PC-9 (cell line): ENCODE measurements at regions not wholly inside any gene's neighbourhood (a gene's known extent, or its start where the extent isn't known, plus 50 kb on each side); places are given as distances from the start of the nearest gene placed in this dataset.

Experiments used
- BruUV-seq: library from RNA; stranded (reverse); fragments of 400-500 nt; replicated peaks from 2 replicates; lab custom pipeline; 2021; lab: Mats Ljungman, UMichigan
- CTCF ChIA-PET: fragments of 300-600 bp; sonication (Branson Sonifier 250); formaldehyde crosslinking; loops from one replicate; lab custom pipeline; 2022; ENCODE audit warnings: antibody characterized with exemption; lab: Charles Lee
- POLR2A ChIA-PET: fragments of 300-600 bp; sonication (Branson Sonifier 250); formaldehyde crosslinking; loops from one replicate; lab custom pipeline; 2022; ENCODE audit warnings: antibody characterized with exemption; ENCODE audit not compliant: unreplicated experiment; lab: Charles Lee
- DNase-seq, 2 experiments: peaks; one replicate each; pipeline versions ENCODE4 v3.0.0 to v3.0.0-alpha.2; 2015 to 2022; ENCODE audit warnings: mixed read lengths in 1 of 2
- H2AFZ ChIP-seq: fragments of 200-600 bp; sonication (generic); 2 replicates; pipeline ENCODE4 v1.8.1; 2017; ENCODE audit warnings: antibody characterized with exemption
- H3F3A ChIP-seq: fragments of 200-600 bp; sonication (generic); 2 replicates; pipeline ENCODE4 v1.8.1; 2017; ENCODE audit warnings: antibody characterized with exemption, mild to moderate bottlenecking, low read depth; ENCODE audit not compliant: insufficient read depth
- H3K27ac ChIP-seq: fragments of 200-600 bp; sonication (generic); 2 replicates; pipeline ENCODE4 v1.6.1; 2016; ENCODE audit warnings: mixed run types
- H3K27me3 ChIP-seq: fragments of 200-600 bp; sonication (generic); 2 replicates; pipeline ENCODE4 v1.6.1; 2016; ENCODE audit warnings: low read depth, mixed run types; ENCODE audit not compliant: insufficient read depth
- H3K36me3 ChIP-seq: fragments of 200-600 bp; sonication (generic); 2 replicates; pipeline ENCODE4 v1.6.1; 2016; ENCODE audit warnings: low read depth, mixed run types
- H3K4me1 ChIP-seq: fragments of 200-600 bp; sonication (generic); replicated peaks from 2 replicates; pipeline ENCODE4 v1.6.1; 2016; ENCODE audit warnings: mixed run types; ENCODE audit not compliant: insufficient read depth
- H3K4me2 ChIP-seq: fragments of 200-600 bp; sonication (generic); 2 replicates; pipeline ENCODE4 v1.6.1; 2017; ENCODE audit warnings: mixed run types
- H3K4me3 ChIP-seq: fragments of 200-600 bp; sonication (generic); 2 replicates; pipeline ENCODE4 v1.6.1; 2016; ENCODE audit warnings: mixed run types
- H3K79me2 ChIP-seq: fragments of 200-600 bp; sonication (generic); 2 replicates; pipeline ENCODE4 v1.6.1; 2017; ENCODE audit warnings: low read depth, mixed run types
- H3K9me2 ChIP-seq: fragments of 200-600 bp; sonication (generic); 2 replicates; pipeline ENCODE4 v1.8.1; 2017; ENCODE audit warnings: mild to moderate bottlenecking; ENCODE audit not compliant: insufficient read depth
- H3K9me3 ChIP-seq: fragments of 200-600 bp; sonication (generic); 2 replicates; pipeline ENCODE4 v1.8.1; 2016; ENCODE audit warnings: low read depth; ENCODE audit not compliant: insufficient read depth
- H4K20me1 ChIP-seq: fragments of 200-600 bp; sonication (generic); 2 replicates; pipeline ENCODE4 v1.8.1; 2017; ENCODE audit not compliant: insufficient read depth
- EZH2 ChIP-seq: fragments of 200-600 bp; sonication (generic); IDR thresholded peaks from 2 replicates; pipeline ENCODE4 v1.8.0; 2017; ENCODE audit warnings: antibody characterized with exemption, low read depth
- intact Hi-C: fragments of 100-400 bp; cut with micrococcal nuclease; formaldehyde crosslinking; loops from one replicate; pipeline ENCODE4 v1.10.0; 2022; ENCODE audit not compliant: unreplicated experiment
- TF ChIP-seq, protein P1 (sequence below): fragments of 200-600 bp; sonication (generic); conservative IDR thresholded peaks from 2 replicates; pipeline ENCODE4 v1.6.1; 2017; ENCODE audit warnings: mixed run types, antibody characterized with exemption, mild to moderate bottlenecking, moderate library complexity

DNA sequence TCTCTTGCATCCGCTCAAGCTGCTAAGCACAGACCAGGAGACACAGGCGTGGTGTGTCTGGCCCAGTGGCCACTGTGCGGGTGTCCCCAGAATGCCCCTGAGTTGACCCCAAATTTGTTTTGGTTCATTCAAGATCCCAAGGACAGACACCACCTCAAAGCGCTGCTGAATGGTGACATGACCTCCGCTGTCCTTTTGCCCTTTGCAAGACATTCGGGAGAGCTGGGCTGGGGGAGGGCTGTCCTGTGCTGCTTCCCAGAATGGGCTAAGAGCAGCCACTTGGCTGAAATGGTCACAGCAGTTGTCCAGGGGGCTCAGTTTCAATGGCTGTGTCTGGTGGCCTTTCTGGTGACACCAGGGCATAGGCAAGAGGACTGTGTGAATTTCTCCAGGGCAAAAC is 84.1 kb downstream of the SMIM21 start:
- Histone ChIP-seq H3K4me3 (no peak overlapping the region), H3F3A (no peaks in the 10 kb centered on the region), H3K9me2 (no peaks in the 10 kb centered on the region; the same call in 1 of the 2 replicates), H3K4me2 (no peak overlapping the region), H2AFZ (no peak overlapping the region), H3K27ac (no peak overlapping the region), H3K27me3 (peaks cover 81% of the 10 kb centered on the region), H4K20me1 (no peaks in the 10 kb centered on the region), H3K36me3 (no peaks in the 10 kb centered on the region), H3K79me2 (no peaks in the 10 kb centered on the region), H3K9me3 (no peaks in the 10 kb centered on the region), H3K4me1 (no peaks in the 10 kb centered on the region)
- BruUV-seq: no TSS peak
- ChIA-PET CTCF (no interaction called here), POLR2A (no interaction called here)
- TF ChIP-seq, protein P1, sequence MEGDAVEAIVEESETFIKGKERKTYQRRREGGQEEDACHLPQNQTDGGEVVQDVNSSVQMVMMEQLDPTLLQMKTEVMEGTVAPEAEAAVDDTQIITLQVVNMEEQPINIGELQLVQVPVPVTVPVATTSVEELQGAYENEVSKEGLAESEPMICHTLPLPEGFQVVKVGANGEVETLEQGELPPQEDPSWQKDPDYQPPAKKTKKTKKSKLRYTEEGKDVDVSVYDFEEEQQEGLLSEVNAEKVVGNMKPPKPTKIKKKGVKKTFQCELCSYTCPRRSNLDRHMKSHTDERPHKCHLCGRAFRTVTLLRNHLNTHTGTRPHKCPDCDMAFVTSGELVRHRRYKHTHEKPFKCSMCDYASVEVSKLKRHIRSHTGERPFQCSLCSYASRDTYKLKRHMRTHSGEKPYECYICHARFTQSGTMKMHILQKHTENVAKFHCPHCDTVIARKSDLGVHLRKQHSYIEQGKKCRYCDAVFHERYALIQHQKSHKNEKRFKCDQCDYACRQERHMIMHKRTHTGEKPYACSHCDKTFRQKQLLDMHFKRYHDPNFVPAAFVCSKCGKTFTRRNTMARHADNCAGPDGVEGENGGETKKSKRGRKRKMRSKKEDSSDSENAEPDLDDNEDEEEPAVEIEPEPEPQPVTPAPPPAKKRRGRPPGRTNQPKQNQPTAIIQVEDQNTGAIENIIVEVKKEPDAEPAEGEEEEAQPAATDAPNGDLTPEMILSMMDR: no peak
- TF ChIP-seq EZH2: no peak
- intact Hi-C loops: no loop called here
- no peak for DNase-seq

DNA sequence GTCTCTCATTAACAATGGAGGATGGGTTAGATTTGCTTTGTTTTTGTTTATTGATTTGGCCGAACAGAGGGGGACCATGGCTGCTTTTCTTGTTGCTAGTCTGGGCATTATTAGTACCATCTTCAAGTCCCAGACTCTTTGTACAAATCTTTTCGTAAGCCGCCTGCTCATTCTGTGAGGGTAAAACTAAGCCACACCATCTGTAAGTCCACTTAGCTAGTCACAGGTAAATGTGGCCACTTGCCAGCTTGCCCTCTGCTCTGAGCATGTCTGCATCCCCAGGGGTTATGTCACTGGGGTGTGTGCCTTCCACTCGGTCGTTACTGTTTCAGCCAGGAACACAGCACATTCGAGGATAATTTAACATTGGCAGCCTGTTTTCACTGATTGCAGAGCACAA is 85.6 kb downstream of the SMIM21 start:
- DNase-seq: no peak
- H3K4me3 ChIP-seq: no peak overlapping the region
- POLR2A ChIA-PET: no interaction called here
- no peaks in the 10 kb centered on the region; the same call in 1 of the 2 replicates for H3K9me2 ChIP-seq
- no peak overlapping the region for H3K4me2 ChIP-seq
- no peak overlapping the region for H2AFZ ChIP-seq
- H3K9me3 ChIP-seq: no peaks in the 10 kb centered on the region
- intact Hi-C loops: no loop called here
- H4K20me1 ChIP-seq: no peaks in the 10 kb centered on the region
- H3K27me3 ChIP-seq: peaks cover 91% of the 10 kb centered on the region
- BruUV-seq: no TSS peak
- H3K4me1 ChIP-seq: no peaks in the 10 kb centered on the region
- TF ChIP-seq, protein P1: no peak
- no peak for TF ChIP-seq EZH2
- H3K79me2 ChIP-seq: no peaks in the 10 kb centered on the region
- no peaks in the 10 kb centered on the region for H3K36me3 ChIP-seq
- CTCF ChIA-PET: interaction anchor here (0.6 kb wide), 1 partner anchor 1911 kb away, joined by 4 read pairs; no protein-coding TSS in a partner anchor
- H3F3A ChIP-seq: no peaks in the 10 kb centered on the region
- H3K27ac ChIP-seq: no peak overlapping the region

DNA sequence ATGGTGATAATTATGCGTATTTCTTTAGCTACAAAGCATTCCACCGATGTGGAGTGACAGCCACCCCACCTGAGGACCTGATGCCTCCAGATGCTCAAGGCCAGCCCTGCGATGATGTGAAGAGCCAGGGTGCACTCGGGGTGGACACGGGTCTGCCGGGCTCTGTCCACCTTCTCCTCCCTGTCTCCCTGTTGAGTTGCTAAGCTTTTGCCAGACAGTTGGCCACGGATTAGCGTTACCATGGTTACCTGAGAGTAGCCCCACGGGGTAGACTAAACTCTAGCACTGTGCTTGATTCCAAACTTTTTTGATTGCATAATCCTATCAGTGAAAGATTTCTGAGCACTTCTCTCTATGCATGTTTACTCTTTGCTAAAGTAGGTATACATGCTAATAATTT is 86.2 kb downstream of the SMIM21 start:
- Histone ChIP-seq H3K36me3 (no peaks in the 10 kb centered on the region), H3K9me2 (no peaks in the 10 kb centered on the region; the same call in 1 of the 2 replicates), H2AFZ (no peak overlapping the region), H3K9me3 (no peaks in the 10 kb centered on the region), H3K79me2 (no peaks in the 10 kb centered on the region), H3F3A (no peaks in the 10 kb centered on the region), H3K4me2 (no peak overlapping the region), H4K20me1 (no peaks in the 10 kb centered on the region), H3K27ac (no peak overlapping the region), H3K27me3 (peaks cover 93% of the 10 kb centered on the region), H3K4me1 (no peaks in the 10 kb centered on the region), H3K4me3 (no peak overlapping the region)
- no peak for TF ChIP-seq EZH2
- TF ChIP-seq, protein P1: no peak
- ChIA-PET CTCF (interaction anchor here (0.6 kb wide), 1 partner anchor 1912 kb away, joined by 4 read pairs; no protein-coding TSS in a partner anchor), POLR2A (no interaction called here)
- no peak for DNase-seq
- intact Hi-C loops: no loop called here
- no TSS peak for BruUV-seq
